C4-2B (cell line): ENCODE measurements at regions not wholly inside any gene's neighbourhood (a gene's known extent, or its start where the extent isn't known, plus 50 kb on each side); places are given as distances from the start of the nearest gene placed in this dataset.

Experiments used
- H3K27ac ChIP-seq: fragments of 450-650 bp; 2 replicates; pipeline ENCODE4 v1.5.1; 2017
- CTCF ChIP-seq: fragments of 450-650 bp; conservative IDR thresholded peaks from 2 replicates; pipeline ENCODE4 v1.5.1; 2017; ENCODE audit warnings: mild to moderate bottlenecking
- ZFX ChIP-seq: fragments of 450-650 bp; IDR thresholded peaks from 2 replicates; pipeline ENCODE4 v1.6.1; 2017

DNA sequence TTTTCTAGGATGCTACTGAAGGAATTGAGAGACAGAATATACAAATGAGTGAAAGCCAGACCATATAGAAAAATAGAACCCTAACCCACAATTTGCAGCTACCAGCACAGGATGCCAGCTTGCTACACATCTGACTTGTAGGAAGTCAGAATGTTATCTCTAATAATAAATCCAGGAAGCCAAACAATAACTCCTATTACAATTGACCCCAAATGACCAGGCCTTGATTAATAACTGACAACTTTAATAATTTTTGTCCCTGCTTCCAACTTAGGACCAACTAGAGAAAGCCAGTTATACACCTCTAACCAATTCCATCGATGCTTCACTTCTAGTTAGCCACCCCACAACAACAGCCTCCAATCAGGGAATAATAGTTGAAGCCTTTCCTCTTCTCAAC lies 193.4 kb downstream of the CASP12 start:
- no peak overlapping the region for H3K27ac ChIP-seq
- TF ChIP-seq ZFX (no peak), CTCF (no peak)

GRCh38 chr11:104704146-104704830 lies 194.0 kb downstream of the CASP12 start:
- H3K27ac ChIP-seq, result no peak overlapping the region
- TF ChIP-seq ZFX (no peak), CTCF (no peak)

GRCh38 chr11:104700609-104701008 lies 197.7 kb downstream of the CASP12 start:
- H3K27ac ChIP-seq, result no peak overlapping the region
- TF ChIP-seq ZFX (no peak), CTCF (no peak)

DNA sequence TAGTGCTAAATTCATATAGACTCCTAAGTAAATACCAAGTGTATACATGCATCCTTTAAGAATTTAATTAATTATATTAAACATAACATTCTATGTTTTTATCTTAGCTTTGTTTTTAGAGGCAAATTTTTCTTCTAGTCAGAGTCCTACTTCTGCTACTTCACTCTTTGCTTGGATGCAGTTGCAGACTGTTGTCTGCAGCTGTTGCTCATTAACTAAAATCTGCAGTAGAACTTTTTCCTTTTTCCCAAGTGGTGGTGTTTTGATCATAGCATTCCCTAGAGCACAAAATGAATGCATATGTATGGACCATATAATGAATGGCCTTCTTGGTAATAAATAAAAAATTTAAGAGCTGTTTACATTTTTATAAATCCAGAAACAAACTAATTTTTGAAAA lies 198.3 kb downstream of the CASP12 start:
- no peak overlapping the region for H3K27ac ChIP-seq
- no peak for TF ChIP-seq CTCF

- H3K27ac ChIP-seq, result no peak overlapping the region
- TF ChIP-seq ZFX, result no peak
- TF ChIP-seq CTCF, result no peak
Measured at GRCh38 chr11:104695065-104695463, 203.2 kb downstream of the CASP12 start.

- H3K27ac ChIP-seq, result no peak overlapping the region
- no peak for TF ChIP-seq ZFX
- no peak for TF ChIP-seq CTCF
Measured at GRCh38 chr11:104694259-104695064, 203.8 kb downstream of the CASP12 start.

- no peak overlapping the region for H3K27ac ChIP-seq
- no peak for TF ChIP-seq ZFX
- no peak for TF ChIP-seq CTCF
Measured at GRCh38 chr11:104692751-104693150, 205.5 kb downstream of the CASP12 start.
